HFFc6 (cell line): ENCODE measurements at regions not wholly inside any gene's neighbourhood (a gene's known extent, or its start where the extent isn't known, plus 50 kb on each side); places are given as distances from the start of the nearest gene placed in this dataset.
A peak's percentile ranks its signal among the peaks of the same experiment; 100 is the strongest.

Experiments
- DNase-seq: peaks from one replicate; pipeline ENCODE4 v3.0.0-alpha.2; 2018
- H3K27ac Mint-ChIP-seq: 2 replicates; pipeline ENCODE4 v1.8.0; 2020; ENCODE audit warnings: mild to moderate bottlenecking, mixed read lengths
- H3K27me3 Mint-ChIP-seq: 2 replicates; pipeline ENCODE4 v1.8.0; 2021; ENCODE audit warnings: mild to moderate bottlenecking, moderate library complexity, mixed read lengths; ENCODE audit not compliant: insufficient read depth
- H3K36me3 Mint-ChIP-seq: 2 replicates; pipeline ENCODE4 v1.8.0; 2021; ENCODE audit warnings: low read depth, mixed read lengths
- H3K4me1 Mint-ChIP-seq: 2 replicates; pipeline ENCODE4 v1.8.0; 2020; ENCODE audit warnings: low read depth, mixed read lengths
- H3K4me3 Mint-ChIP-seq: 2 replicates; pipeline ENCODE4 v1.8.0; 2020; ENCODE audit warnings: mild to moderate bottlenecking, moderate library complexity, mixed read lengths
- H3K9me3 Mint-ChIP-seq: 2 replicates; pipeline ENCODE4 v1.8.0; 2020; ENCODE audit warnings: mild to moderate bottlenecking, mixed read lengths
- CTCF ChIP-seq: fragments of 200-600 bp; sonication (generic); IDR thresholded peaks from 2 replicates; pipeline ENCODE4 v1.5.0; 2021; ENCODE audit warnings: antibody characterized with exemption, mild to moderate bottlenecking

- no peak for DNase-seq
- Mint-ChIP-seq H3K27me3 (no peaks in the 10 kb centered on the region), H3K27ac (no peak overlapping the region), H3K4me1 (peaks cover 6% of the 10 kb centered on the region; the same call in 1 of the 2 replicates), H3K9me3 (peaks cover 2% of the 10 kb centered on the region; the same call in 1 of the 2 replicates), H3K36me3 (no peaks in the 10 kb centered on the region), H3K4me3 (no peak overlapping the region)
- TF ChIP-seq CTCF: no peak
Observed at GRCh38 chr9:117784996-117785395, 80.8 kb downstream of the TLR4 start.

- Mint-ChIP-seq H3K27me3 (no peaks in the 10 kb centered on the region), H3K4me1 (peaks cover 6% of the 10 kb centered on the region; the same call in 1 of the 2 replicates), H3K9me3 (peaks cover 15% of the 10 kb centered on the region; the same call in 1 of the 2 replicates), H3K4me3 (no peak overlapping the region), H3K36me3 (no peaks in the 10 kb centered on the region; the same call in 1 of the 2 replicates), H3K27ac (no peak overlapping the region)
- no peak for TF ChIP-seq CTCF
- DNase-seq: no peak
Observed at GRCh38 chr9:117787746-117788145, 83.5 kb downstream of the TLR4 start.

GRCh38 chr9:117795271-117795670 lies 91.1 kb downstream of the TLR4 start:
- no peak for TF ChIP-seq CTCF
- no peak overlapping the region for H3K4me3 Mint-ChIP-seq
- peaks cover 1% of the 10 kb centered on the region for H3K27me3 Mint-ChIP-seq
- peaks cover 11% of the 10 kb centered on the region; the same call in 1 of the 2 replicates for H3K9me3 Mint-ChIP-seq
- H3K4me1 Mint-ChIP-seq: no peaks in the 10 kb centered on the region; the same call in 1 of the 2 replicates
- H3K27ac Mint-ChIP-seq: no peak overlapping the region
- no peaks in the 10 kb centered on the region; the same call in 1 of the 2 replicates for H3K36me3 Mint-ChIP-seq
- no peak for DNase-seq

GRCh38 chr9:117796681-117797080 lies 92.5 kb downstream of the TLR4 start:
- TF ChIP-seq CTCF: no peak
- peaks cover 1% of the 10 kb centered on the region for H3K27me3 Mint-ChIP-seq
- H3K27ac Mint-ChIP-seq: no peak overlapping the region
- H3K4me3 Mint-ChIP-seq: no peak overlapping the region
- no peaks in the 10 kb centered on the region; the same call in 1 of the 2 replicates for H3K4me1 Mint-ChIP-seq
- peak; percentile 30 for DNase-seq
- peaks cover 9% of the 10 kb centered on the region; the same call in 1 of the 2 replicates for H3K9me3 Mint-ChIP-seq
- H3K36me3 Mint-ChIP-seq: no peaks in the 10 kb centered on the region; the same call in 1 of the 2 replicates

DNA sequence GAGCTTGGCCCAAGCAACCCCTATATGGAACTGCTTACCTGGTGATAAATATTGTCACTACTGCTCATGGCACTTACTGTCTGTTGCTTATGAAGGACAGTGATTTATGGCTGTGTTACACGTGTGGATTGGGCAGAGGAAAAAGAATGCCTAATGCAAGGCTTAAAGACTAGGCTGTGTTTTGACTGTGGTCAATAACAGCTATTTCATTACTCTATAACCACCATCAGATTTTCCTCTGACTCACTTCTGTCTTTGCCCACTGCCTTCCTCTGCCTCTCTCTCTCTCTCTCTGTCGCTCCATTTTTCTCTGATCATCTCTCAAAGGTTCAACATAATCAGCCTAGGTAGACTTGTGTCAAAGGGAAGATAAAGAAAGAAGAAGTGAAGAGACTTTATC lies 96.2 kb downstream of the TLR4 start:
- TF ChIP-seq CTCF: no peak
- no peak for DNase-seq
- Mint-ChIP-seq H3K27me3 (peaks cover 1% of the 10 kb centered on the region), H3K9me3 (peaks cover 4% of the 10 kb centered on the region; the same call in 1 of the 2 replicates), H3K4me3 (no peak overlapping the region), H3K27ac (no peak overlapping the region), H3K4me1 (no peaks in the 10 kb centered on the region; the same call in 1 of the 2 replicates), H3K36me3 (no peaks in the 10 kb centered on the region)
